Tibial nerve (tissue), 3 donors: ENCODE measurements at regions not wholly inside any gene's neighbourhood (a gene's known extent, or its start where the extent isn't known, plus 50 kb on each side); places are given as distances from the start of the nearest gene placed in this dataset.

ENCODE experiments used
- CTCF ChIP-seq, 5 experiments: fragments of 200-600 bp in 3 of 5; fragments of 450-650 bp in 2 of 5; sonication (generic) in 3 of 5; IDR thresholded peaks; one replicate each; pipeline ENCODE4 v1.5.1; 2016 to 2019; ENCODE audit warnings: antibody characterized with exemption in 5 of 5, mild to moderate bottlenecking in 3 of 5, moderate library complexity in 2 of 5
- POLR2A ChIP-seq, 2 donors: fragments of 450-650 bp; IDR thresholded peaks; one replicate each; pipeline ENCODE4 v1.6.1; 2017; ENCODE audit warnings: antibody characterized with exemption in 2 of 2, mild to moderate bottlenecking in 2 of 2, moderate library complexity in 2 of 2

GRCh38 chr2:180699657-180700361 lies 280.6 kb upstream of the UBE2E3 start:
- TF ChIP-seq CTCF (IDR thresholded peaks at IDR 0.05) (no peak), POLR2A (IDR thresholded peaks at IDR 0.05) (no peak)
